HL-60 (cell line): ENCODE measurements at regions not wholly inside any gene's neighbourhood (a gene's known extent, or its start where the extent isn't known, plus 50 kb on each side); places are given as distances from the start of the nearest gene placed in this dataset.

Source experiments
- DNase-seq, 2 experiments: peaks; one replicate each; pipeline ENCODE4 v3.0.0-alpha.2; 2010 to 2020; ENCODE audit warnings: low read depth in 1 of 2, low spot score in 1 of 2
- H3K27ac ChIP-seq: fragments of 250-450 bp; sonication (Bioruptor Pico); replicated peaks from 2 replicates; pipeline ENCODE4 v1.5.1; 2020; ENCODE audit warnings: mild to moderate bottlenecking, moderate library complexity
- H3K27me3 ChIP-seq: fragments of 250-450 bp; sonication (Bioruptor Pico); 2 replicates; pipeline ENCODE4 v1.5.1; 2021; ENCODE audit warnings: mild to moderate bottlenecking, moderate library complexity; ENCODE audit not compliant: insufficient read depth, poor library complexity, severe bottlenecking
- H3K4me3 ChIP-seq: replicated peaks from 2 replicates; pipeline ENCODE4 v1.5.1; 2011; ENCODE audit warnings: mild to moderate bottlenecking, control low read depth, low read length; ENCODE audit not compliant: insufficient read depth
- CTCF ChIP-seq: IDR thresholded peaks from one replicate; pipeline ENCODE4 v1.5.1; 2011; ENCODE audit warnings: low read length, control low read depth, inconsistent platforms; ENCODE audit not compliant: insufficient read depth
- GABPA ChIP-seq: IDR thresholded peaks from 2 replicates; pipeline ENCODE4 v1.6.1; 2012; ENCODE audit warnings: low read depth
- POLR2AphosphoS5 ChIP-seq: IDR thresholded peaks from 2 replicates; pipeline ENCODE4 v1.6.1; 2012; ENCODE audit warnings: low read depth
- SPI1 ChIP-seq: IDR thresholded peaks from 2 replicates; pipeline ENCODE4 v1.6.1; 2012; ENCODE audit warnings: low read depth, mild to moderate bottlenecking, borderline replicate concordance
- TF ChIP-seq, protein P1 (sequence below): IDR thresholded peaks from 2 replicates; pipeline ENCODE4 v1.6.1; 2012; ENCODE audit warnings: low read depth; ENCODE audit not compliant: insufficient replicate concordance

- Histone ChIP-seq H3K27ac (no peak overlapping the region), H3K27me3 (no peaks in the 10 kb centered on the region), H3K4me3 (no peak overlapping the region)
- TF ChIP-seq, protein P1, sequence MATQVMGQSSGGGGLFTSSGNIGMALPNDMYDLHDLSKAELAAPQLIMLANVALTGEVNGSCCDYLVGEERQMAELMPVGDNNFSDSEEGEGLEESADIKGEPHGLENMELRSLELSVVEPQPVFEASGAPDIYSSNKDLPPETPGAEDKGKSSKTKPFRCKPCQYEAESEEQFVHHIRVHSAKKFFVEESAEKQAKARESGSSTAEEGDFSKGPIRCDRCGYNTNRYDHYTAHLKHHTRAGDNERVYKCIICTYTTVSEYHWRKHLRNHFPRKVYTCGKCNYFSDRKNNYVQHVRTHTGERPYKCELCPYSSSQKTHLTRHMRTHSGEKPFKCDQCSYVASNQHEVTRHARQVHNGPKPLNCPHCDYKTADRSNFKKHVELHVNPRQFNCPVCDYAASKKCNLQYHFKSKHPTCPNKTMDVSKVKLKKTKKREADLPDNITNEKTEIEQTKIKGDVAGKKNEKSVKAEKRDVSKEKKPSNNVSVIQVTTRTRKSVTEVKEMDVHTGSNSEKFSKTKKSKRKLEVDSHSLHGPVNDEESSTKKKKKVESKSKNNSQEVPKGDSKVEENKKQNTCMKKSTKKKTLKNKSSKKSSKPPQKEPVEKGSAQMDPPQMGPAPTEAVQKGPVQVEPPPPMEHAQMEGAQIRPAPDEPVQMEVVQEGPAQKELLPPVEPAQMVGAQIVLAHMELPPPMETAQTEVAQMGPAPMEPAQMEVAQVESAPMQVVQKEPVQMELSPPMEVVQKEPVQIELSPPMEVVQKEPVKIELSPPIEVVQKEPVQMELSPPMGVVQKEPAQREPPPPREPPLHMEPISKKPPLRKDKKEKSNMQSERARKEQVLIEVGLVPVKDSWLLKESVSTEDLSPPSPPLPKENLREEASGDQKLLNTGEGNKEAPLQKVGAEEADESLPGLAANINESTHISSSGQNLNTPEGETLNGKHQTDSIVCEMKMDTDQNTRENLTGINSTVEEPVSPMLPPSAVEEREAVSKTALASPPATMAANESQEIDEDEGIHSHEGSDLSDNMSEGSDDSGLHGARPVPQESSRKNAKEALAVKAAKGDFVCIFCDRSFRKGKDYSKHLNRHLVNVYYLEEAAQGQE: no peak
- TF ChIP-seq SPI1 (no peak), GABPA (no peak), CTCF (no peak), POLR2AphosphoS5 (no peak)
- no peak for DNase-seq
These were observed 167.4 kb downstream of the C12orf50 start for GRCh38 chr12:87861791-87862190.

DNA sequence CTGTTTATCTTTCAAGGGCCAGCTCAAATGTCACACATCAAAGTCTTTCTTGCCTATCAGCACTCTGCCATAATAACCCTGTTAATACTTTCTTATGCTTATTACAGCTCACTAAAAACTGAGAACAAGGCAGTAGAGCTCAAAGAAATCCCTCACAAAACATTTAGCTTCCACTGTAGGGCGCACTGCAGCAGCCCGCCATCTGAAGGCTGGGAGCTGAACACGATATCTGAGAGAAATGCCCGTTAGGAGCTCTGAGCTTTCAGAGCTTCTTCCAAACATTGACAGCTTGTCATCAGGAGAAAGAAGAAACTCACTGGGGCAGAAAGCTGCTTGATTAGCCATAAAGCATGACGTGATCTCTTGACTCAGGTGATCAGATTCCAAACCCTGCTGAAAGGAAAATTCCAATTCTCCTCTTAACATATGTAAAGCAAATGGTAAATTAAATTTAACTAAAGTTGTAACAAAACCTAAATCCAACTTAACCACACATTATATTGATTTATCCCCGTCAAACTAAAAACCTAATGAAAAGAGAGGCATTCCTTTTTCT lies 175.7 kb downstream of the C12orf50 start:
- TF ChIP-seq, protein P1: no peak
- no peak for TF ChIP-seq SPI1
- TF ChIP-seq POLR2AphosphoS5: no peak
- no peak overlapping the region for H3K27ac ChIP-seq
- no peak overlapping the region for H3K4me3 ChIP-seq
- H3K27me3 ChIP-seq: no peaks in the 10 kb centered on the region
- DNase-seq: no peak

DNA sequence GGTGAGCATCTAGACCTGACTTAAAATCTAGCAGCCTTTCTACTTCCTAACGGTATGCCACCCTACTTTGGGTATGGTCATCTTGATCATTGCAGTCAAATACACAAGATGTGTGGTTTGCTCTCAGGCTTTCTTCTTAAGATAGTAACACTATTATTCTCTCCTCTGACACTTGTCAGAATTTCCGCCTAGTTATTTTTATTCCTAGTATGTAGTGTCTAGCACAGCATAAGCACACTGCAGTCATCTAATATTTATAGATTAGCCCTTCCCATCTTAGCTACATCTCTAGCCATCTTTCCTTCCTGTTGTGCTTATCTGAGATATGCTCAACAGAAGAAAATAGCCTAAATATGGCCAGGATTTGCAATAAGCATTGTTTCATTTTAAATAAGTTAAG lies 180.1 kb downstream of the C12orf50 start:
- H3K27ac ChIP-seq: no peak overlapping the region
- H3K4me3 ChIP-seq: no peak overlapping the region
- TF ChIP-seq, protein P1: no peak
- TF ChIP-seq CTCF (no peak), SPI1 (no peak), POLR2AphosphoS5 (no peak), GABPA (no peak)
- no peak for DNase-seq
- H3K27me3 ChIP-seq: no peaks in the 10 kb centered on the region
